Mesodermal cell (in vitro differentiated cells): ENCODE measurements at regions not wholly inside any gene's neighbourhood (a gene's known extent, or its start where the extent isn't known, plus 50 kb on each side); places are given as distances from the start of the nearest gene placed in this dataset.
"Not testable (repeated sequence)": the region's sequence is repeated elsewhere in the genome, so short reads cannot be mapped to it uniquely, and the experiment has no call there.

Experiments
- H3K27ac ChIP-seq: 2 replicates; pipeline ENCODE4 v1.7.0; 2013; ENCODE audit warnings: mild to moderate bottlenecking, low read depth, low read length, moderate library complexity; ENCODE audit not compliant: severe bottlenecking
- H3K36me3 ChIP-seq: 2 replicates; pipeline ENCODE4 v1.7.1; 2013; ENCODE audit warnings: mild to moderate bottlenecking, low read length, moderate library complexity; ENCODE audit not compliant: control insufficient read depth, insufficient read depth
- H3K4me1 ChIP-seq: one replicate; pipeline ENCODE4 v1.7.1; 2013; ENCODE audit warnings: mild to moderate bottlenecking, low read length; ENCODE audit not compliant: insufficient read depth, control insufficient read depth, poor library complexity, severe bottlenecking
- H3K4me3 ChIP-seq: 2 replicates; pipeline ENCODE4 v1.7.0; 2013; ENCODE audit warnings: low read length, control low read depth, mild to moderate bottlenecking; ENCODE audit not compliant: insufficient read depth, poor library complexity, severe bottlenecking; ENCODE audit errors: extremely low read depth
- H3K9me3 ChIP-seq: 2 replicates; pipeline ENCODE4 v1.7.1; 2013; ENCODE audit warnings: mild to moderate bottlenecking, low read length, moderate library complexity; ENCODE audit not compliant: control insufficient read depth
- whole genome bisulfite sequencing, 2 experiments: methylation state at CpG; one replicate each; pipeline ENCODE4 v1.1.5; 2013; ENCODE audit warnings: missing lambda C conversion rate in 2 of 2; ENCODE audit not compliant: insufficient coverage in 2 of 2; 5-methylcytosine and 5-hydroxymethylcytosine counted together

DNA sequence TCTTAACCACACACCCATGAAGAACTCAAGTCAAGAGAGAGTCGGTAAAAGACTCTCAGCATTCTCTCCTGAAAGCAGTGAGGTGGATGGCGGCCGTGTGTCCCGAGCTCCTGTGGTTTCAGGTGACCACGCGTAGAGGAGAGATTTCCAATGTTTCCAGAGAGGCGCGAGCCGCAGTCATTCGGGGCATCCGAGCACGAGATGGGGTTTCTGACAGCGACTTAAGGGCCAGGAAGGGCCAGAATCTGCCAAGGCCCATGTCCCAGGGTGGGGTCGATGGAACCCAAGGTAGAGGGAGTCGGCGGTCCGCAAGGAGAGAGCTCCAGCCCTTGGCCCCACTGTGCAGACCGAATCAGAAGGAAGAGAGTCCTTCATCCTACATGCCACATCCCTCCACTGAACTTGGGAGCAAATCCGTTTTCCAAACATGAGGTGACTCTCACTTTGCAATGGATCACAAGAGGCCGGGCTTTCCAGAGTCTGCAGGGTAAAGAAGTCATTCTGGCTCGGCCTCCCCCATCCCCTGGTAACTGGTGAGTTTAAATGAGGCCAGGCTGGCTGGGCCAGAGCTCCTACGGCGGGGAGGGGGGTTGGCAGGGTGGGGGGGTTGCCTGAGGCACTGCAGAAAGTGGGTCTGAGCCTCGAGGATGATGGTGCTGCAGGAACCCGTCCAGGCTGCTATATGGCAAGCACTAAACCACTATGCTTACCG is 1511.8 kb upstream of the DEFB115 start:
- not testable (repeated sequence) for H3K4me3 ChIP-seq, H3K4me1 ChIP-seq, H3K36me3 ChIP-seq, H3K27ac ChIP-seq
- 81% methylated on average over 16 to 17 of the region's 26 CpGs for WGBS, 2 experiments
- peaks cover 40% of the 10 kb centered on the region for H3K9me3 ChIP-seq

- WGBS, 2 experiments, result 85 to 86% methylated on average over 15 to 23 of the region's 33 CpGs
- H3K27ac ChIP-seq, result no peak overlapping the region
- H3K4me1 ChIP-seq, result no peaks in the 10 kb centered on the region
- H3K4me3 ChIP-seq, result no peak overlapping the region
- no peaks in the 10 kb centered on the region for H3K36me3 ChIP-seq
- H3K9me3 ChIP-seq, result peaks cover 40% of the 10 kb centered on the region
Observed at GRCh38 chr20:29750268-29750899, 1507.1 kb upstream of the DEFB115 start.

DNA sequence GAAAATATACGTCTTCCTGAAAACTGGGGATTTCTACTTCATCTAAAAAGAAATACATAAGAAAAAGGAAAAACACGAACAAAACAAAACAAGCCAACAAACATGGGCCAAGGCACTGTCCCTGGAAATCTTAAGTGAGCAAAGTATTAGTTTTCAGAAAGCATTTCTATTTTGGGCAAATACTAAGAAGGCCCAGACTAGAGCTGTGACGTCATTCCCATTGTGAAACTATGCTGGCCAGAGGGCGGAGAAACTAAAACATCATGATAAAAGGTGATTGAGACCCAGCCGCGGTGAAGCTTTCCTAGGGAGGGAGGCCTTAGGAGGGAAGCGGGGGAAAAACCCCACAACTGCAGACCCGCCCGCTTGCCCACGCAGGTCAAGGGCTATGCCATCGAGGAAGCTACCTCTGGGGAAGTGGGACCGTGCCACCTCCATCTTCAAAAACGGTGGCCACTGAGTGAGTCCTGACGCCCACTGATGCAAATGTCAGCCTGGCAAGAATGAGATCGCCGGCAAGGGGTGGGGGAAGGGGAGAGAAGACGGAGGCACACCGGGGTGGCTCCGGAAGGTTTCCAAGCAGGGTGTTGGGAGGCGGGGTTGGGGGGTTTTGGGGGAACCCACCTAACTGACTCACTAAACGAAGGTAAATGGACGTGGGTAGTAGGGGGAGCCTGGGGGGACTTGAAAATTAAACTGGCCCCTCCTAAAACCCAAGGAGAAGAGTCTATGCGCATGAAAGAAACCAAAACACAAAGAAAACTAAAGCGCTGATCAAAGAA is 1504.6 kb upstream of the DEFB115 start:
- not testable (repeated sequence) for H3K27ac ChIP-seq, H3K4me1 ChIP-seq, H3K4me3 ChIP-seq, H3K36me3 ChIP-seq
- 74 to 88% methylated on average over 7 to 15 of the region's 24 CpGs for WGBS, 2 experiments
- peaks cover 39% of the 10 kb centered on the region for H3K9me3 ChIP-seq

- not testable (repeated sequence) for H3K4me1 ChIP-seq, H3K27ac ChIP-seq, H3K36me3 ChIP-seq, H3K4me3 ChIP-seq
- peaks cover 39% of the 10 kb centered on the region for H3K9me3 ChIP-seq
- WGBS, 2 experiments, result 84 to 89% methylated on average over 7 to 9 of the region's 15 CpGs
Observed at GRCh38 chr20:29753426-29753746, 1504.1 kb upstream of the DEFB115 start.

DNA sequence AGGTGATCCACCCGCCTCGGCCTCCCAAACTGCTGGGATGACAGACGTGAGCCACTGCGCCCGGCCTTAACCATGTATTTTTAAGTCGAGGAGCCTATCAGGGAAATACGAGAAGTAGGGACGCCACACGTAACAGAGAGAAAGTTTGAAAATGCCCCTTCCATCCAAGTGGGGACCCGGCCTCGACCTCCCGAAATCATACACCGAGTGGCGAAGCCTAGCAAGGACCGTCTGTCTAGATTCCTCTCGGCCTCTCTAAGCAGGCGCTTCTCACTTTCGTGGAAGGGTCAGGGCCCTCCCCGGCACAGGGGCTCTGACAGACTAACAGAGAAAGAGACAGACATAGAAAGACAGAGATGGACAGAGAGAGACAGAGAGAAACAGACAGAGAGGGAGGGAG is 1503.6 kb upstream of the DEFB115 start:
- 82 to 86% methylated on average over 14 to 16 of the region's 19 CpGs for WGBS, 2 experiments
- not testable (repeated sequence) for H3K4me3 ChIP-seq, H3K36me3 ChIP-seq, H3K4me1 ChIP-seq, H3K27ac ChIP-seq
- H3K9me3 ChIP-seq, result peaks cover 39% of the 10 kb centered on the region

DNA sequence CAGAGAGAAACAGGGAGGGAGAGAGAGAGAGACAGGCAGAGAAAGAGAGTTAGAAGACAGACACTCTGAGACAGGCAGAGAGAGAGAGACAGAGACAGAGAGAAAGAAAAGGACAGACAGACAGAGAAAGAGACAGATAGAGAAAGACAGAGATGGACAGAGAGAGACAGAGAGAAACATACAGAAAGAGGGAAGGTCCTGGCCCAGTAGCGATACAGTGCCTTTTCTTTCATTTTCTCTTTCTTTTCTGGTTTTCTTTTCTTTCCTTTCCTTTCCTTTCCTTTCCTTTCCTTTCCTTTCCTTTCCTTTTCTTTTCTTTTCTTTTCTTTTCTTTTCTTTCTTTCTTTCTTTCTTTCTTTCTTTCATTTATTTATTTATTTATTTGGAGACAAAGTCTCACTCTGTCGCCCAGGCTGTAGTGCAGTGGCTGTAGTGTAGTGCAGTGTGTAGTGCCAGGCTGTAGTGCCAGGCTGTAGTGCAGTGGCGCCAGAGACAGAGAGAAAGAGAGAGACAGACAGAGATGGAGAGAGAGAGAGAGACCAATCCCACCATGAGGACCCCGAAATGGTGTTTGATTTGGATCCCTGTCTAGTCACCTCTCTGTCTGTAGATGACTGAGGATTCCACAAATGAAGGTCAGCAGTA is 1501.5 kb upstream of the DEFB115 start:
- not testable (repeated sequence) for H3K36me3 ChIP-seq, H3K4me1 ChIP-seq, H3K4me3 ChIP-seq, H3K27ac ChIP-seq
- 49 to 77% methylated on average over 2 of the region's 4 CpGs for WGBS, 2 experiments
- H3K9me3 ChIP-seq, result peaks cover 38% of the 10 kb centered on the region

- Histone ChIP-seq H3K27ac (no peak overlapping the region), H3K4me3 (no peak overlapping the region), H3K9me3 (peaks cover 38% of the 10 kb centered on the region), H3K36me3 (no peaks in the 10 kb centered on the region), H3K4me1 (no peaks in the 10 kb centered on the region)
- WGBS, 2 experiments, result 80 to 85% methylated on average over 4 to 9 of the region's 17 CpGs
Observed at GRCh38 chr20:29756664-29757063, 1500.8 kb upstream of the DEFB115 start.

- H3K9me3 ChIP-seq, result peaks cover 22% of the 10 kb centered on the region
- not testable (repeated sequence) for H3K27ac ChIP-seq, H3K4me3 ChIP-seq, H3K36me3 ChIP-seq, H3K4me1 ChIP-seq
- 87 to 89% methylated on average over 20 to 41 of the region's 45 CpGs for WGBS, 2 experiments
Observed at GRCh38 chr20:29761621-29762385, 1495.7 kb upstream of the DEFB115 start.

DNA sequence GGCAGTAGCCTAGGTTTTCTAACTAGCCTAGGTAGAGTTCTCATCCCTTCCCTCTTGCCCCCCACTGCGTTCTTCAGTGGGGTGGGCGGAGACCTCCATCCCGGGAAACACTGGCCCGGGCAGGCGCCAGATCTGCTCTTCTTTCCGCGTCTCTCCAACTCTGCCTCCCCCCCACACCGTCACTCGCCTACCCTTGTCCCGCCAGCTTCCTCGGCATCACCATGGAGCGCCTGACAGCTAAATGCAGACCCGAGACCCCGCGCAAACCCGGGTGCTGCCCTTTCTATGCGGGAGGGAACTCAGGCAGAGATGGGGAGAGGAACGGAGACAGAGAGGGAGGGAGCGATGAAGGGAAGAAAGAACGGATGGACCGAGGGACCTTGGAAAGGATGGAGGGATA is 1494.8 kb upstream of the DEFB115 start:
- WGBS, 2 experiments, result 85 to 90% methylated on average over 17 to 20 of the region's 21 CpGs
- Histone ChIP-seq H3K4me1 (no peaks in the 10 kb centered on the region), H3K36me3 (no peaks in the 10 kb centered on the region), H3K27ac (no peak overlapping the region), H3K4me3 (no peak overlapping the region), H3K9me3 (peaks cover 22% of the 10 kb centered on the region)

DNA sequence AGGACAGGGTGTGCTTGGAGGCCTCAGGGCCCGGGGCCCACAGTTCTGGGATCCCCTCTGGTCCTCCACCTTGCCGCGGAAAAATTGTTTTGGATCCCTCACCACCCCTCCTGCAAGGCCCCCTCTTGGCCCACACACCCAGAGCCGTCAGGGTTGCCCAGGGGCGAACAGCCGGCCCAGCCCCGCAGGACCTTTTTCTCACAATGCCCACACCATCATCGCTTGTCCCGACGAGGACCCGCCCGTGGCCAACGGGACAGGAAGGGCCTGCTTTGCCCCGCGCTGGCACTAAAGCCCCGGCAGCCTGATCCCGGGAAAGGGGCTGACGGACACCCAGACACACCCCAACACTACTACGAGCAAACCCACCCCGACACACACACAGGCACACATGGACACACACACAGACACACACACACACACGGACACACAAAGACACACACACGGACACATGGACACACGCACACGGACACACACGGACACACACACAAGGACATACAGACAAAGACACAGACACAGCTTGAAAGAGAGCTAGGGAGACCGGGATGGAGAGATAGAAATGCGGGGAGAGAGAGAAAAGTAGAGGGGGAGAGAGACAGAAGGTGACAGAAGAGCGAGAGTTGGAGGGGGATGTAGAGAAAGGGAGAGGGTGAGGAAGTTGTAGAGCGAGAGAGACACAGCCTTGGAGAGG is 1493.5 kb upstream of the DEFB115 start:
- Histone ChIP-seq H3K36me3 (no peaks in the 10 kb centered on the region), H3K4me1 (no peaks in the 10 kb centered on the region), H3K27ac (no peak overlapping the region), H3K9me3 (peaks cover 25% of the 10 kb centered on the region), H3K4me3 (no peak overlapping the region)
- 75 to 81% methylated on average over 6 to 13 of the region's 29 CpGs for WGBS, 2 experiments
